OCI-LY1 (cell line): ENCODE measurements at regions not wholly inside any gene's neighbourhood (a gene's known extent, or its start where the extent isn't known, plus 50 kb on each side); places are given as distances from the start of the nearest gene placed in this dataset.

Experiments used
- EZH2 ChIP-seq: fragments of 200-600 bp; sonication (generic), shearing (Covaris generic); IDR thresholded peaks from 2 replicates; pipeline ENCODE4 v1.8.0; 2017; ENCODE audit warnings: borderline replicate concordance, mixed run types, mild to moderate bottlenecking, antibody characterized with exemption, low read length, moderate library complexity, mixed read lengths
- TF ChIP-seq, protein P1 (sequence below): fragments of 200-600 bp; sonication (generic), shearing (Covaris generic); IDR thresholded peaks from 2 replicates; pipeline ENCODE4 v1.5.1; 2017; ENCODE audit warnings: mild to moderate bottlenecking, antibody characterized with exemption, low read length, moderate library complexity, mixed read lengths

DNA sequence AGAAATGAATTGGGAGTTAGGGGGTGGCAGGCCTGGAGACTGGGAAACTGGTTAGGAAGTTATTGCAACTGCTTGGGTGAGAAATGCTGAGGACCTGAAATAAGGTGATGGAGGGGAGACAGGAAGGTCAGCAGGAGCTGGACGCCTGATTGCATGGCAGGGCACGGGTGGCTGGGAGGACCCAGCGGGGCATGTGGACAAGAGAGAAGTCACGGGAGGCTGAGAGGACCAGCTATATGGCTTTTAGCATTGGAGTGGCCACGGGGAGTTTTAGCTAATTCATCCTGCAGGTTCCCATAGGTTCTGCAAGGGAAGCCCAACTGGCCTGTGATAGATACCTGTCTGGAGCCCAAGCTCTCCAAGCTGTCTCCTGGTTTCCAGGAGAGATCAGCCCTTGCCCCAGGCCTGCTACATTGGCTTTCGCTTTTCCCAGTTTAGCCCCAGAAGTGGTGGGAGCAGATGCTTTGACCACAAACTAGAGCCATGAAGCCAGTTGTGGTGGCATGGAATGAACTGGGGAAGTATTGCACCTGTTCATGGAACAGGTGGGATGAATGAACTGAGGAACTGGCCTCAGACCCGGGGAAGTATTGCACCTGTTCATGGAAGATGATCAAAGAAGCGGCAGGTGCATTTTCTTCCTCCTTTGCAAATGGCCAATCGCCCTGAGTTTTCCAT is 93.6 kb upstream of the TAF1B start:
- TF ChIP-seq, protein P1, sequence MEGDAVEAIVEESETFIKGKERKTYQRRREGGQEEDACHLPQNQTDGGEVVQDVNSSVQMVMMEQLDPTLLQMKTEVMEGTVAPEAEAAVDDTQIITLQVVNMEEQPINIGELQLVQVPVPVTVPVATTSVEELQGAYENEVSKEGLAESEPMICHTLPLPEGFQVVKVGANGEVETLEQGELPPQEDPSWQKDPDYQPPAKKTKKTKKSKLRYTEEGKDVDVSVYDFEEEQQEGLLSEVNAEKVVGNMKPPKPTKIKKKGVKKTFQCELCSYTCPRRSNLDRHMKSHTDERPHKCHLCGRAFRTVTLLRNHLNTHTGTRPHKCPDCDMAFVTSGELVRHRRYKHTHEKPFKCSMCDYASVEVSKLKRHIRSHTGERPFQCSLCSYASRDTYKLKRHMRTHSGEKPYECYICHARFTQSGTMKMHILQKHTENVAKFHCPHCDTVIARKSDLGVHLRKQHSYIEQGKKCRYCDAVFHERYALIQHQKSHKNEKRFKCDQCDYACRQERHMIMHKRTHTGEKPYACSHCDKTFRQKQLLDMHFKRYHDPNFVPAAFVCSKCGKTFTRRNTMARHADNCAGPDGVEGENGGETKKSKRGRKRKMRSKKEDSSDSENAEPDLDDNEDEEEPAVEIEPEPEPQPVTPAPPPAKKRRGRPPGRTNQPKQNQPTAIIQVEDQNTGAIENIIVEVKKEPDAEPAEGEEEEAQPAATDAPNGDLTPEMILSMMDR: no peak
- no peak for TF ChIP-seq EZH2
